Sigmoid colon (tissue), 6 donors: ENCODE measurements at regions not wholly inside any gene's neighbourhood (a gene's known extent, or its start where the extent isn't known, plus 50 kb on each side); places are given as distances from the start of the nearest gene placed in this dataset.

Source experiments
- DNase-seq: peaks from one replicate; pipeline ENCODE4 v3.0.0-alpha.2; 2019
- H3K27ac ChIP-seq, 4 donors: fragments of 200-600 bp; sonication (generic); one replicate each; pipeline ENCODE4 v1.5.1; 2016 to 2019; ENCODE audit warnings: mild to moderate bottlenecking in 1 of 4
- H3K27me3 ChIP-seq, 3 donors: fragments of 200-600 bp; sonication (generic); one replicate each; pipeline ENCODE4 v1.5.1; 2019; ENCODE audit warnings: mild to moderate bottlenecking in 1 of 3
- H3K36me3 ChIP-seq, 4 donors: fragments of 200-600 bp; sonication (generic); one replicate each; pipeline ENCODE4 v1.5.1; 2016 to 2019
- H3K4me1 ChIP-seq, 4 donors: fragments of 200-600 bp; sonication (generic); one replicate each; pipeline ENCODE4 v1.5.1; 2017 to 2019
- H3K4me3 ChIP-seq, 4 donors: fragments of 200-600 bp; sonication (generic); one replicate each; pipeline ENCODE4 v1.5.1; 2017 to 2019; ENCODE audit warnings: mild to moderate bottlenecking in 2 of 4, moderate library complexity in 1 of 4
- H3K9me3 ChIP-seq, 4 donors: fragments of 200-600 bp in 3 of 4; sonication (generic) in 3 of 4; one replicate each; pipeline versions ENCODE4 v1.5.1 to v1.6.1; 2013 to 2019
- EP300 ChIP-seq, 4 donors: sonication (generic); formaldehyde crosslinking; IDR thresholded peaks; one replicate each; pipeline ENCODE4 v1.6.1; 2017; ENCODE audit warnings: antibody characterized with exemption in 4 of 4
- POLR2A ChIP-seq, 2 donors: fragments of 450-650 bp; IDR thresholded peaks; one replicate each; pipeline ENCODE4 v1.6.1; 2016; ENCODE audit warnings: antibody characterized with exemption in 2 of 2, mild to moderate bottlenecking in 2 of 2, moderate library complexity in 2 of 2
- POLR2AphosphoS5 ChIP-seq, 4 donors: sonication (generic); formaldehyde crosslinking; IDR thresholded peaks; one replicate each; pipeline ENCODE4 v1.6.1; 2017; ENCODE audit warnings: antibody characterized with exemption in 4 of 4
- WGBS, 2 donors: extraction: QIAGEN DNeasy Blood & Tissue Kit; methylation state at CpG; one replicate each; pipeline ENCODE4 v1.1.7; 2013; 5-methylcytosine and 5-hydroxymethylcytosine counted together
- intact Hi-C: fragments of 100-400 bp; cut with DNase I; formaldehyde crosslinking; loops from one replicate; pipeline ENCODE4 v1.15.1; 2023
- TF ChIP-seq, protein P1 (sequence below), 4 experiments: fragments of 450-650 bp in 3 of 4; fragments of 200-600 bp in 1 of 4; IDR thresholded peaks; one replicate each; pipeline ENCODE4 v1.5.1; 2016 to 2019; ENCODE audit warnings: antibody characterized with exemption in 4 of 4, mild to moderate bottlenecking in 3 of 4, moderate library complexity in 2 of 4
- donor health status: healthy with polysubstance abuse.
- donor health status: healthy.

- no peak for TF ChIP-seq EP300 (IDR thresholded peaks at IDR 0.05)
- TF ChIP-seq POLR2A (IDR thresholded peaks at IDR 0.05), result no peak
- TF ChIP-seq, protein P1, sequence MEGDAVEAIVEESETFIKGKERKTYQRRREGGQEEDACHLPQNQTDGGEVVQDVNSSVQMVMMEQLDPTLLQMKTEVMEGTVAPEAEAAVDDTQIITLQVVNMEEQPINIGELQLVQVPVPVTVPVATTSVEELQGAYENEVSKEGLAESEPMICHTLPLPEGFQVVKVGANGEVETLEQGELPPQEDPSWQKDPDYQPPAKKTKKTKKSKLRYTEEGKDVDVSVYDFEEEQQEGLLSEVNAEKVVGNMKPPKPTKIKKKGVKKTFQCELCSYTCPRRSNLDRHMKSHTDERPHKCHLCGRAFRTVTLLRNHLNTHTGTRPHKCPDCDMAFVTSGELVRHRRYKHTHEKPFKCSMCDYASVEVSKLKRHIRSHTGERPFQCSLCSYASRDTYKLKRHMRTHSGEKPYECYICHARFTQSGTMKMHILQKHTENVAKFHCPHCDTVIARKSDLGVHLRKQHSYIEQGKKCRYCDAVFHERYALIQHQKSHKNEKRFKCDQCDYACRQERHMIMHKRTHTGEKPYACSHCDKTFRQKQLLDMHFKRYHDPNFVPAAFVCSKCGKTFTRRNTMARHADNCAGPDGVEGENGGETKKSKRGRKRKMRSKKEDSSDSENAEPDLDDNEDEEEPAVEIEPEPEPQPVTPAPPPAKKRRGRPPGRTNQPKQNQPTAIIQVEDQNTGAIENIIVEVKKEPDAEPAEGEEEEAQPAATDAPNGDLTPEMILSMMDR (IDR thresholded peaks at IDR 0.05), result no peak
- no peak for TF ChIP-seq POLR2AphosphoS5 (IDR thresholded peaks at IDR 0.05)
- intact Hi-C loops, result no loop called here
- Histone ChIP-seq H3K4me3 (no peak overlapping the region), H3K27me3 (peaks cover 0 to 4% (median 3%) of the 10 kb centered on the region in 3 donors), H3K36me3 (no peaks in the 10 kb centered on the region), H3K27ac (no peak overlapping the region), H3K4me1 (no peaks in the 10 kb centered on the region), H3K9me3 (no peaks in the 10 kb centered on the region)
- 72 to 88% methylated on average over 1 of the region's 1 CpG for WGBS, 2 donors
- DNase-seq, result no peak
Measured at GRCh38 chr14:97532052-97532451, 734.9 kb downstream of the VRK1 start.

GRCh38 chr14:97536421-97536820 is 739.2 kb downstream of the VRK1 start:
- H3K36me3 ChIP-seq, result no peaks in the 10 kb centered on the region
- 41 to 67% methylated on average over 4 of the region's 4 CpGs for WGBS, 2 donors
- H3K9me3 ChIP-seq, result no peaks in the 10 kb centered on the region
- no peak overlapping the region for H3K27ac ChIP-seq
- peaks cover 0 to 3% (median 3%) of the 10 kb centered on the region in 3 donors for H3K27me3 ChIP-seq
- no peak overlapping the region for H3K4me3 ChIP-seq
- TF ChIP-seq, protein P1 (IDR thresholded peaks at IDR 0.05), result no peak
- TF ChIP-seq POLR2AphosphoS5 (IDR thresholded peaks at IDR 0.05) (no peak), POLR2A (IDR thresholded peaks at IDR 0.05) (no peak), EP300 (IDR thresholded peaks at IDR 0.05) (no peak)
- H3K4me1 ChIP-seq, result no peaks in the 10 kb centered on the region
- DNase-seq, result no peak
- intact Hi-C loops, result no loop called here

DNA sequence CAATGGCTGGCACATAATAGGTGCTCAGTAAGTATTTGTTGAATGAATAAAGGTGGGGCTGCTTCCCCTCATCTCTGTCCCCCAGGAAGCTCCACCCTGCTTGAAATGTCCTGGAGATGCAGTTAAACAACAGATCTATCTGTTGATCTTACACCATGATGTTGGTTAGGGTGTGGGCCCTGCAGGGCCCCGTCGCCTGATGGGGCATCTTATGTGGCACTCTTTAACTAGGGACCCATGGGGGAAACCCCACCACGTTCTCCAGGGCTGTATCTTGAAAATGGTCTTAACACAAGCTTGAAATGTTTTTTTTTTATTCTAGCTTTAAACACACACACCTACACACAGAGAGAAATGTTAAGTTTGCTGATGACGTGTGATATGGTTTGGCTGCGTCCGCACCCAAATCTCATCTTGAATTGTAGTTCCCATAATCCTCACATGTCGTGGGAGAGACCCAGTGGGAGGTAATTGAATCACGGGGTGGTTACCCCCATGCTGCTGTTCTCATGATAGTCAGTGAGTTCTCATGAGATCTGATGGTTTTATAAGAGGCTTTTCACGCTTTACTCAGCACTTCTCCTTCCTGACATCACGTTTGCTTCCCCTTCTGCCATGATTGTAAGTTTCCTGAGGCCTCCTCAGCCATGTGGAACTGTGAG is 741.7 kb downstream of the VRK1 start:
- no peak for DNase-seq
- TF ChIP-seq EP300 (IDR thresholded peaks at IDR 0.05) (no peak), POLR2AphosphoS5 (IDR thresholded peaks at IDR 0.05) (no peak), POLR2A (IDR thresholded peaks at IDR 0.05) (no peak)
- TF ChIP-seq, protein P1 (IDR thresholded peaks at IDR 0.05), result no peak
- H3K9me3 ChIP-seq, result no peaks in the 10 kb centered on the region
- H3K27me3 ChIP-seq, result no peaks in the 10 kb centered on the region
- H3K36me3 ChIP-seq, result no peaks in the 10 kb centered on the region
- no peak overlapping the region for H3K27ac ChIP-seq
- intact Hi-C loops, result no loop called here
- H3K4me1 ChIP-seq, result no peaks in the 10 kb centered on the region
- 62 to 75% methylated on average over 10 of the region's 10 CpGs for WGBS, 2 donors
- H3K4me3 ChIP-seq, result no peak overlapping the region

- Histone ChIP-seq H3K27ac (no peak overlapping the region), H3K4me3 (no peak overlapping the region), H3K9me3 (no peaks in the 10 kb centered on the region), H3K4me1 (no peaks in the 10 kb centered on the region), H3K27me3 (no peaks in the 10 kb centered on the region), H3K36me3 (no peaks in the 10 kb centered on the region)
- DNase-seq, result no peak
- TF ChIP-seq EP300 (IDR thresholded peaks at IDR 0.05) (no peak), POLR2AphosphoS5 (IDR thresholded peaks at IDR 0.05) (no peak), POLR2A (IDR thresholded peaks at IDR 0.05) (no peak)
- TF ChIP-seq, protein P1 (IDR thresholded peaks at IDR 0.05), result no peak
- 45 to 64% methylated on average over 5 of the region's 5 CpGs for WGBS, 2 donors
- intact Hi-C loops, result no loop called here
Measured at GRCh38 chr14:97539411-97539795, 742.2 kb downstream of the VRK1 start.

DNA sequence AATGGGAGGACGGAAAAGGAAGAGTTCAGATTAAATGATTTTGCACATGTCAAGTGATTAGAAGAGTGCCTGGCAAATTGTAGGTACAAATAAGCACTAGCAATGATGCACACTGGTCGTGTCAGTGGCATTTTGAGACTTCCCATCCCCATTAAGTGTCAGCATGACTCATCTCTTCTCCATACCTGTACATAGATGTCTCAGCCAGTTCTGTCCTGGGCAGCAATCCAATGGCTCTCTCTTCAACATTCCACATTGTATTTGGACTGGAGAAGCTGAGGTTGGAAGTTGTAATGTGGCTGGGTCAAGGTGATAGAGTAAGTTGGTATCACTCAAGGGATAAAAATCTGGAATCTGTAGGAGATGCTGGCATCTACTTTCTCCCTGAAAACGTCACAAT is 742.7 kb downstream of the VRK1 start:
- intact Hi-C loops, result no loop called here
- Histone ChIP-seq H3K36me3 (no peaks in the 10 kb centered on the region), H3K27me3 (no peaks in the 10 kb centered on the region), H3K27ac (no peak overlapping the region), H3K4me3 (no peak overlapping the region), H3K4me1 (no peaks in the 10 kb centered on the region), H3K9me3 (no peaks in the 10 kb centered on the region)
- WGBS, 2 donors, result 68 to 76% methylated on average over 3 of the region's 3 CpGs
- DNase-seq, result no peak
- TF ChIP-seq, protein P1 (IDR thresholded peaks at IDR 0.05), result no peak
- no peak for TF ChIP-seq POLR2A (IDR thresholded peaks at IDR 0.05)
